ENCODE measurements at regions not wholly inside any gene's neighbourhood (a gene's known extent, or its start where the extent isn't known, plus 50 kb on each side); places are given as distances from the start of the nearest gene placed in this dataset.
"Not testable (repeated sequence)": the region's sequence is repeated elsewhere in the genome, so short reads cannot be mapped to it uniquely, and the experiment has no call there.

- Mint-ChIP-seq H3K27me3 (ENCODE audit: low read depth) (no peaks in the 10 kb centered on the region), H3K36me3 (ENCODE audit: low read depth) (no peaks in the 10 kb centered on the region)
Measured at GRCh38 chr2:207432453-207432852, 97.3 kb upstream of the CREB1 start.

GRCh38 chr2:207434306-207434705, 95.5 kb upstream of the CREB1 start:
- Mint-ChIP-seq H3K27ac (no peak overlapping the region), H3K4me3 (no peak overlapping the region), H3K36me3 (ENCODE audit: low read depth) (no peaks in the 10 kb centered on the region), H3K27me3 (ENCODE audit: low read depth) (no peaks in the 10 kb centered on the region), H3K4me1 (ENCODE audit: low read depth) (no peaks in the 10 kb centered on the region), H3K9me3 (no peaks in the 10 kb centered on the region)
- no peak for DNase-seq (ENCODE audit: low spot score)

More at GRCh38 chr2:207432453-207432852, 97.3 kb upstream of the CREB1 start:
- DNase-seq (ENCODE audit: low spot score): no peak
- H3K27ac Mint-ChIP-seq: no peak overlapping the region
- no peak overlapping the region for H3K4me3 Mint-ChIP-seq
- no peaks in the 10 kb centered on the region for H3K9me3 Mint-ChIP-seq
- H3K4me1 Mint-ChIP-seq (ENCODE audit: low read depth): no peaks in the 10 kb centered on the region

- H3K4me3 Mint-ChIP-seq: no peak overlapping the region
- no peaks in the 10 kb centered on the region for H3K27me3 Mint-ChIP-seq (ENCODE audit: low read depth)
- H3K4me1 Mint-ChIP-seq (ENCODE audit: low read depth): no peaks in the 10 kb centered on the region
- H3K9me3 Mint-ChIP-seq: no peaks in the 10 kb centered on the region
- H3K27ac Mint-ChIP-seq: no peak overlapping the region
- DNase-seq (ENCODE audit: low spot score): no peak
- no peaks in the 10 kb centered on the region for H3K36me3 Mint-ChIP-seq (ENCODE audit: low read depth)
Measured at GRCh38 chr2:207434899-207435465, 94.8 kb upstream of the CREB1 start.

GRCh38 chr2:207437136-207437523, 92.6 kb upstream of the CREB1 start:
- no peaks in the 10 kb centered on the region for H3K36me3 Mint-ChIP-seq (ENCODE audit: low read depth)
- H3K27me3 Mint-ChIP-seq (ENCODE audit: low read depth): no peaks in the 10 kb centered on the region
- no peaks in the 10 kb centered on the region for H3K9me3 Mint-ChIP-seq
- no peaks in the 10 kb centered on the region for H3K4me1 Mint-ChIP-seq (ENCODE audit: low read depth)
- no peak overlapping the region for H3K4me3 Mint-ChIP-seq
- H3K27ac Mint-ChIP-seq: no peak overlapping the region
- no peak for DNase-seq (ENCODE audit: low spot score)

GRCh38 chr2:207437524-207438143, 92.1 kb upstream of the CREB1 start:
- no peak for DNase-seq (ENCODE audit: low spot score)

GRCh38 chr2:207438414-207439126, 91.2 kb upstream of the CREB1 start:
- Mint-ChIP-seq H3K4me3 (no peak overlapping the region), H3K9me3 (no peaks in the 10 kb centered on the region), H3K27ac (no peak overlapping the region), H3K36me3 (ENCODE audit: low read depth) (no peaks in the 10 kb centered on the region), H3K4me1 (ENCODE audit: low read depth) (no peaks in the 10 kb centered on the region), H3K27me3 (ENCODE audit: low read depth) (no peaks in the 10 kb centered on the region)
- DNase-seq (ENCODE audit: low spot score): no peak

More at GRCh38 chr2:207437524-207438143, 92.1 kb upstream of the CREB1 start:
- no peaks in the 10 kb centered on the region for H3K27me3 Mint-ChIP-seq (ENCODE audit: low read depth)
- H3K4me1 Mint-ChIP-seq (ENCODE audit: low read depth): no peaks in the 10 kb centered on the region
- H3K9me3 Mint-ChIP-seq: no peaks in the 10 kb centered on the region
- no peak overlapping the region for H3K4me3 Mint-ChIP-seq
- no peaks in the 10 kb centered on the region for H3K36me3 Mint-ChIP-seq (ENCODE audit: low read depth)
- H3K27ac Mint-ChIP-seq: no peak overlapping the region

- H3K9me3 Mint-ChIP-seq; H3K4me1 Mint-ChIP-seq (ENCODE audit: low read depth); H3K27me3 Mint-ChIP-seq (ENCODE audit: low read depth); H3K27ac Mint-ChIP-seq; H3K4me3 Mint-ChIP-seq; H3K36me3 Mint-ChIP-seq (ENCODE audit: low read depth); DNase-seq (ENCODE audit: low spot score): not testable (repeated sequence)
Measured at GRCh38 chr2:207439881-207440280, 89.9 kb upstream of the CREB1 start.

GRCh38 chr2:207444756-207445155, 85.0 kb upstream of the CREB1 start:
- peaks cover 3% of the 10 kb centered on the region for H3K4me1 Mint-ChIP-seq (ENCODE audit: low read depth)
- no peaks in the 10 kb centered on the region for H3K36me3 Mint-ChIP-seq (ENCODE audit: low read depth)
- no peak overlapping the region for H3K27ac Mint-ChIP-seq
- no peaks in the 10 kb centered on the region for H3K27me3 Mint-ChIP-seq (ENCODE audit: low read depth)
- no peaks in the 10 kb centered on the region for H3K9me3 Mint-ChIP-seq
- no peak overlapping the region for H3K4me3 Mint-ChIP-seq
- no peak for DNase-seq (ENCODE audit: low spot score)

GRCh38 chr2:207446653-207447052, 83.1 kb upstream of the CREB1 start:
- Mint-ChIP-seq H3K4me1 (ENCODE audit: low read depth) (peaks cover 3% of the 10 kb centered on the region), H3K9me3 (no peaks in the 10 kb centered on the region), H3K27ac (no peak overlapping the region), H3K4me3 (no peak overlapping the region), H3K27me3 (ENCODE audit: low read depth) (no peaks in the 10 kb centered on the region), H3K36me3 (ENCODE audit: low read depth) (no peaks in the 10 kb centered on the region)
- no peak for DNase-seq (ENCODE audit: low spot score)

- Mint-ChIP-seq H3K27ac (no peak overlapping the region), H3K4me1 (ENCODE audit: low read depth) (peaks cover 3% of the 10 kb centered on the region), H3K4me3 (no peak overlapping the region), H3K36me3 (ENCODE audit: low read depth) (no peaks in the 10 kb centered on the region), H3K27me3 (ENCODE audit: low read depth) (no peaks in the 10 kb centered on the region), H3K9me3 (no peaks in the 10 kb centered on the region)
- DNase-seq (ENCODE audit: low spot score): no peak
Measured at GRCh38 chr2:207448006-207448405, 81.8 kb upstream of the CREB1 start.

GRCh38 chr2:207449642-207450165, 80.1 kb upstream of the CREB1 start:
- no peak for DNase-seq (ENCODE audit: low spot score)
- Mint-ChIP-seq H3K9me3 (peaks cover 5% of the 10 kb centered on the region), H3K27ac (no peak overlapping the region), H3K36me3 (ENCODE audit: low read depth) (no peaks in the 10 kb centered on the region), H3K27me3 (ENCODE audit: low read depth) (no peaks in the 10 kb centered on the region), H3K4me3 (no peak overlapping the region), H3K4me1 (ENCODE audit: low read depth) (peaks cover 3% of the 10 kb centered on the region)

- H3K4me1 Mint-ChIP-seq (ENCODE audit: low read depth): peaks cover 3% of the 10 kb centered on the region
- peaks cover 5% of the 10 kb centered on the region for H3K9me3 Mint-ChIP-seq
- no peaks in the 10 kb centered on the region for H3K36me3 Mint-ChIP-seq (ENCODE audit: low read depth)
- H3K27me3 Mint-ChIP-seq (ENCODE audit: low read depth): no peaks in the 10 kb centered on the region
- no peak overlapping the region for H3K27ac Mint-ChIP-seq
- DNase-seq (ENCODE audit: low spot score): no peak
- H3K4me3 Mint-ChIP-seq: no peak overlapping the region
Measured at GRCh38 chr2:207450186-207450585, 79.6 kb upstream of the CREB1 start.

GRCh38 chr2:207458582-207458981, 71.2 kb upstream of the CREB1 start:
- Mint-ChIP-seq H3K36me3 (ENCODE audit: low read depth) (no peaks in the 10 kb centered on the region), H3K27me3 (ENCODE audit: low read depth) (no peaks in the 10 kb centered on the region), H3K4me1 (ENCODE audit: low read depth) (peaks cover 26% of the 10 kb centered on the region), H3K4me3 (no peak overlapping the region), H3K27ac (no peak overlapping the region), H3K9me3 (peaks cover under 1% of the 10 kb centered on the region)
- no peak for DNase-seq (ENCODE audit: low spot score)

- no peak overlapping the region for H3K27ac Mint-ChIP-seq
- H3K36me3 Mint-ChIP-seq (ENCODE audit: low read depth): no peaks in the 10 kb centered on the region
- no peaks in the 10 kb centered on the region for H3K27me3 Mint-ChIP-seq (ENCODE audit: low read depth)
- H3K9me3 Mint-ChIP-seq: no peaks in the 10 kb centered on the region
- no peak for DNase-seq (ENCODE audit: low spot score)
- no peak overlapping the region for H3K4me3 Mint-ChIP-seq
- H3K4me1 Mint-ChIP-seq (ENCODE audit: low read depth): peaks cover 29% of the 10 kb centered on the region
Measured at GRCh38 chr2:207459990-207460757, 69.6 kb upstream of the CREB1 start.

Data from T-helper 2 cell treated with Interferon-gamma antibody and Interleukin-4, amounts not matched to agents 5 μg/mL and 100 μg/mL, for 36 hours (primary cell).